HG02981 (cell line): ENCODE measurements at regions not wholly inside any gene's neighbourhood (a gene's known extent, or its start where the extent isn't known, plus 50 kb on each side); places are given as distances from the start of the nearest gene placed in this dataset.

Experiments
- ATAC-seq: cut with Tn5 transposase; IDR thresholded peaks from one replicate; pipeline ENCODE4 v1.9.1; 2021; ENCODE audit warnings: mild to moderate bottlenecking, moderate library complexity; ENCODE audit not compliant: unreplicated experiment

- ATAC-seq: no peak
These were observed 107.4 kb upstream of the LSM8 start for GRCh38 chr7:118076564-118076963.

GRCh38 chr7:118078015-118078414, 105.9 kb upstream of the LSM8 start:
- ATAC-seq: no peak

DNA sequence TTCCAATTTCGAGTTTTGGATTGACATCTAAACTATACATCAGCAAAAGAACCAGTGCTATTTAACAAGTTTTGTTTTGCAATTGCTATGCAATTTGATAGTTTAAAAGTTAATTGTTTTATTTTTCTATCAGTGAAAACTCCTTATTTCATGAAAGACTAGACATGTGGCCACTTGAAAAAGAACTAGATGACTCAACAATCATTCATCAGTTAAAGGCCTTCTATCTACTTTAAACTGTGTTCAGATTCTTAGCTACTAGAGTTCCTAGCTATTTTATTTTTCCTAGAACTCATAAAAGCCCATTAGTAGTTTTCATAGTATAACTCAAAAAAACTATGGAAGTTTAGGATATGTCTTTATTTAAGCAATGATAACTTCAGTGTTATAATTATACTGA, 104.6 kb upstream of the LSM8 start:
- ATAC-seq: no peak

GRCh38 chr7:118080947-118081346, 103.0 kb upstream of the LSM8 start:
- peak; percentile 95 for ATAC-seq

- ATAC-seq: no peak
These were observed 101.5 kb upstream of the LSM8 start for GRCh38 chr7:118082506-118082905.

- no peak for ATAC-seq
These were observed 99.0 kb upstream of the LSM8 start for GRCh38 chr7:118085000-118085399.

DNA sequence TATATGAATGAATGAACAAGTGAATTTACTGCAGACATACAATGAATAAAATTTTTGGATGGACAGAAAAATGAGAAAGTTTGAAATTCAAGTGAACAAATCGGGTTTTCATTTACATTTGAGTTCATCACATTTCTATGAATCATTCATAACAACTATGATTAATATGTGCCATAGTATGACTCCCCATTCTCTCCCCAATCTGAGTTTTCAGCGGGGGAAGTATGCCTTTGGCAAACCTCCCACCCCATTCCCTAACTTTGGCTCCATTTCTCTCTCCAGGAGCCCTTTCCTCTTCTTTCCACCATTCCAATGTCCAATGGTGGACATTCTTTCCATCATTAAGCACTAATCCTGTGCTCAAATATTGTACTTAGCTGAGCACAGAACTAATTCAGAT, 96.8 kb upstream of the LSM8 start:
- ATAC-seq: no peak

DNA sequence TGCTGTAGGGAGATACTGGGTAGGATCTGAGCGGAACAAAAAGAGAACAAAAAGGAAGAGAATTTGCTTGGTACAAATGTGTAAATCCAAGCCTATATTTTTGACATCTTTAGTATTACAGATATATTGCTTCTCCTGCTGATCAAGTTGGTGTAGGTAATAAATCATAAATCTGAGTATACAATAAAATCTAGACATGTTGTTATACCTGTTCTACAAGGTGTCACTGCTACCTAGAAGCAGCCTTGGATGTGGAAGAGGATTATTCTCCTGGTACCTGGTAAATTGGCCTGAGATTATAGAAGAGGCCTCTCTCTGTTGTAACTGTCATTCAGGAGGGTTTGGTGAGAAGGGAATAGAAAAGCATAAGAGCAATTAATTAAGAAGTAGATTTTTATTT, 89.9 kb upstream of the LSM8 start:
- ATAC-seq: no peak

- ATAC-seq: no peak
These were observed 79.0 kb upstream of the LSM8 start for GRCh38 chr7:118104812-118105441.

DNA sequence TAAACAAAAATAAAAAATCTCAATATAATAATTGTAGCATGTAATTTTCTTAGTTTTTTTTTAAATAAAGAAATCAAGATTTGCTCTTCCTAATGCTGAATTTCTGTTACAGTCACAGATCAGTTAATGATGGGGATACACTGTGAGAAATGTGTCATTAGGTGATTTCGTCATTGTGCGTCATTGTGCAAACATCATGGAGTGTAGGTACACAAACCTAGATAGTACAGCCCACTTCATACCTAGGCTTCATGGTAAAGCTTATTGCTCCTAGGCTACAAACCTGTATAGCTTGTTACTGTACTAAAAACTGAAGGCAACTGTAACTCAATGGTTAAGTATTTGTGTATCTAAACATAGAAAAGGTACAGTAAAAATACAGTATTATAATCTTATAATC, 74.4 kb upstream of the LSM8 start:
- no peak for ATAC-seq

GRCh38 chr7:118110178-118110925, 73.6 kb upstream of the LSM8 start:
- ATAC-seq: no peak

- no peak for ATAC-seq
These were observed 72.6 kb upstream of the LSM8 start for GRCh38 chr7:118111347-118111746.

DNA sequence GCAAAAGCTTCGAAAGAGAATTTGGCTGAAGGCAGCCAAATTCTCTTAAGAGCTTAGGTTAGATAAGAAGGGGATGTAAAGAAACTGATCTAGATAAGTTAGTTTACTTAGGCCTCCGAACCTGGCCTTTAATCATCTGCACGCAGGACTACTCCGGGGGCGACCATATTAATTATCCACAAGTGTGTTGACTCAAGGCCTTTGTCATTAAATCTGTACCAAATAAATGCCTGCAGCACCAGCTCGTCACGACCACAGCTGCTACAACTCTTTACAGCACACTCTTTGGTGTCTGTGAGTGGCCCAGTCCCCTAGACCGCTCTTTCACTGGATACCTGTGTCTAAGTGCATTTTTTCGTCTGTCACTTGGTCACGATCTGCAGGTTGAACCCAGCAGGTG, 69.8 kb upstream of the LSM8 start:
- ATAC-seq: no peak

GRCh38 chr7:118129041-118129795, 54.7 kb upstream of the LSM8 start:
- ATAC-seq: peak; percentile 75

GRCh38 chr7:118132764-118133163, 51.2 kb upstream of the LSM8 start:
- no peak for ATAC-seq
